Lower lobe of right lung (tissue), 2 donors: ENCODE measurements at regions not wholly inside any gene's neighbourhood (a gene's known extent, or its start where the extent isn't known, plus 50 kb on each side); places are given as distances from the start of the nearest gene placed in this dataset.
"Not testable (repeated sequence)": the region's sequence is repeated elsewhere in the genome, so short reads cannot be mapped to it uniquely, and the experiment has no call there.

ENCODE experiments used
- ATAC-seq, 2 donors: fragments of 200-7000 bp; cut with Tn5 transposase; one replicate each; pipeline ENCODE4 v1.9.1; 2020 to 2022; ENCODE audit warnings: mild to moderate bottlenecking in 2 of 2, moderate library complexity in 2 of 2
- DNase-seq: peaks from one replicate; pipeline ENCODE4 v3.0.0-alpha.2; 2020
- H3K27ac ChIP-seq: fragments of 200-600 bp; one replicate; pipeline ENCODE4 v1.8.0; 2022
- H3K27me3 ChIP-seq: fragments of 200-600 bp; one replicate; pipeline ENCODE4 v1.8.0; 2022; ENCODE audit warnings: low read depth
- H3K36me3 ChIP-seq: fragments of 200-600 bp; one replicate; pipeline ENCODE4 v1.8.0; 2022; ENCODE audit warnings: mild to moderate bottlenecking
- H3K4me1 ChIP-seq: fragments of 200-600 bp; one replicate; pipeline ENCODE4 v1.8.0; 2022
- H3K4me3 ChIP-seq: fragments of 200-600 bp; one replicate; pipeline ENCODE4 v1.8.0; 2022; ENCODE audit warnings: mild to moderate bottlenecking
- H3K9me3 ChIP-seq: fragments of 200-600 bp; one replicate; pipeline ENCODE4 v1.8.0; 2022
- CTCF ChIP-seq: fragments of 200-600 bp; IDR thresholded peaks from one replicate; pipeline ENCODE4 v1.8.0; 2022; ENCODE audit warnings: antibody characterized with exemption, mild to moderate bottlenecking
- intact Hi-C: fragments of 100-400 bp; cut with DNase I; formaldehyde crosslinking; loops from one replicate; pipeline ENCODE4 v1.11.0; 2022
- donor health status: DM: no; HTN: yes; CAD: no; lungs with severe emphysema.

GRCh38 chr1:188794969-188795368, 1682.7 kb downstream of the BRINP3 start:
- TF ChIP-seq CTCF = no peak
- intact Hi-C loops = no loop called here
- no peak overlapping the region for H3K4me3 ChIP-seq

GRCh38 chr1:188812153-188812552, 1665.5 kb downstream of the BRINP3 start:
- H3K27ac ChIP-seq, intact Hi-C loops, H3K36me3 ChIP-seq, H3K4me1 ChIP-seq, DNase-seq, H3K27me3 ChIP-seq, H3K4me3 ChIP-seq, H3K9me3 ChIP-seq, ATAC-seq: not testable (repeated sequence)

More at GRCh38 chr1:188794969-188795368, 1682.7 kb downstream of the BRINP3 start:
- no peaks in the 10 kb centered on the region for H3K9me3 ChIP-seq
- H3K4me1 ChIP-seq = no peaks in the 10 kb centered on the region
- no peak for ATAC-seq
- H3K27ac ChIP-seq = no peak overlapping the region
- DNase-seq = no peak
- no peaks in the 10 kb centered on the region for H3K27me3 ChIP-seq
- H3K36me3 ChIP-seq = no peaks in the 10 kb centered on the region

GRCh38 chr1:188812836-188813573, 1664.7 kb downstream of the BRINP3 start:
- H3K4me3 ChIP-seq, ATAC-seq, H3K4me1 ChIP-seq, H3K9me3 ChIP-seq, H3K27ac ChIP-seq, H3K27me3 ChIP-seq, intact Hi-C loops, DNase-seq, H3K36me3 ChIP-seq: not testable (repeated sequence)

GRCh38 chr1:188817814-188818213, 1659.8 kb downstream of the BRINP3 start:
- no peak for ATAC-seq
- no peaks in the 10 kb centered on the region for H3K36me3 ChIP-seq
- no peak overlapping the region for H3K27ac ChIP-seq
- no peaks in the 10 kb centered on the region for H3K4me1 ChIP-seq
- intact Hi-C loops = no loop called here
- TF ChIP-seq CTCF = no peak
- H3K4me3 ChIP-seq = no peak overlapping the region
- no peak for DNase-seq
- H3K9me3 ChIP-seq = no peaks in the 10 kb centered on the region
- H3K27me3 ChIP-seq = no peaks in the 10 kb centered on the region

GRCh38 chr1:188822248-188822647, 1655.4 kb downstream of the BRINP3 start:
- H3K27ac ChIP-seq = no peak overlapping the region
- H3K9me3 ChIP-seq = no peaks in the 10 kb centered on the region
- H3K27me3 ChIP-seq = no peaks in the 10 kb centered on the region
- DNase-seq (no peak), ATAC-seq (no peak)
- H3K4me3 ChIP-seq = no peak overlapping the region
- no peaks in the 10 kb centered on the region for H3K36me3 ChIP-seq
- no peaks in the 10 kb centered on the region for H3K4me1 ChIP-seq
- TF ChIP-seq CTCF = no peak
- intact Hi-C loops = no loop called here

- no peaks in the 10 kb centered on the region for H3K36me3 ChIP-seq
- no peak for DNase-seq
- no peaks in the 10 kb centered on the region for H3K9me3 ChIP-seq
- no peak for ATAC-seq
- intact Hi-C loops = no loop called here
- H3K4me1 ChIP-seq = no peaks in the 10 kb centered on the region
- no peaks in the 10 kb centered on the region for H3K27me3 ChIP-seq
- TF ChIP-seq CTCF = no peak
- H3K27ac ChIP-seq = no peak overlapping the region
- no peak overlapping the region for H3K4me3 ChIP-seq
Observed at GRCh38 chr1:188825471-188825870, 1652.2 kb downstream of the BRINP3 start.
